ENCODE measurements at regions not wholly inside any gene's neighbourhood (a gene's known extent, or its start where the extent isn't known, plus 50 kb on each side); places are given as distances from the start of the nearest gene placed in this dataset.

DNA sequence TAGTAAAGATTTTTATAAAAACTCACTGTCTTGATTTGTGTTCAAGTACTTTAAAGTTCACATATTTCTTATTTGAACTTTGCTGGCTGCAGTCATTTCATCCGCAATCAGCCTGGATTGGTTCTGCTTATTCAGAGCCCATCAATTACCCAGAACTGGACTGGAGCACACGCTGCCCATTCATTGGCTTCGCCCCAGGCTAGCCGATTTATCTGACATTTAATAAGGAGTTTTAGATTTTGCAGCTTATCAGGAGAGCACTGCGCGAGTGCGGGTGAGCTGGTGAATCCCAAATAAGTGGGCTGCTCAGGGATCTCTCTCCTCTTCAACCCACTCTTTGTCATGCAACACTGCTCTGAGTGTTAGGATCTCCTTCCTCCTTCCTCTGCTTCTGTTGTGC, 166.0 kb upstream of the GPR26 start:
- TF ChIP-seq, protein P1, sequence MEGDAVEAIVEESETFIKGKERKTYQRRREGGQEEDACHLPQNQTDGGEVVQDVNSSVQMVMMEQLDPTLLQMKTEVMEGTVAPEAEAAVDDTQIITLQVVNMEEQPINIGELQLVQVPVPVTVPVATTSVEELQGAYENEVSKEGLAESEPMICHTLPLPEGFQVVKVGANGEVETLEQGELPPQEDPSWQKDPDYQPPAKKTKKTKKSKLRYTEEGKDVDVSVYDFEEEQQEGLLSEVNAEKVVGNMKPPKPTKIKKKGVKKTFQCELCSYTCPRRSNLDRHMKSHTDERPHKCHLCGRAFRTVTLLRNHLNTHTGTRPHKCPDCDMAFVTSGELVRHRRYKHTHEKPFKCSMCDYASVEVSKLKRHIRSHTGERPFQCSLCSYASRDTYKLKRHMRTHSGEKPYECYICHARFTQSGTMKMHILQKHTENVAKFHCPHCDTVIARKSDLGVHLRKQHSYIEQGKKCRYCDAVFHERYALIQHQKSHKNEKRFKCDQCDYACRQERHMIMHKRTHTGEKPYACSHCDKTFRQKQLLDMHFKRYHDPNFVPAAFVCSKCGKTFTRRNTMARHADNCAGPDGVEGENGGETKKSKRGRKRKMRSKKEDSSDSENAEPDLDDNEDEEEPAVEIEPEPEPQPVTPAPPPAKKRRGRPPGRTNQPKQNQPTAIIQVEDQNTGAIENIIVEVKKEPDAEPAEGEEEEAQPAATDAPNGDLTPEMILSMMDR (IDR thresholded peaks at IDR 0.05; ENCODE audit: extremely low read depth in 1 of 2, insufficient read depth in 1 of 2, low read depth in 1 of 2, low read length in 2 of 2) = no peak
- TF ChIP-seq, protein P2, sequence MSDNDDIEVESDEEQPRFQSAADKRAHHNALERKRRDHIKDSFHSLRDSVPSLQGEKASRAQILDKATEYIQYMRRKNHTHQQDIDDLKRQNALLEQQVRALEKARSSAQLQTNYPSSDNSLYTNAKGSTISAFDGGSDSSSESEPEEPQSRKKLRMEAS (IDR thresholded peaks at IDR 0.05; ENCODE audit: insufficient read depth, insufficient read length) = no peak
- no peak for TF ChIP-seq POLR2A (IDR thresholded peaks at IDR 0.05; ENCODE audit: low read depth, low read length)
